GOT3 (cell line): ENCODE measurements at regions not wholly inside any gene's neighbourhood (a gene's known extent, or its start where the extent isn't known, plus 50 kb on each side); places are given as distances from the start of the nearest gene placed in this dataset.
"Not testable (repeated sequence)": the region's sequence is repeated elsewhere in the genome, so short reads cannot be mapped to it uniquely, and the experiment has no call there.

Experiments used
- DNase-seq: peaks from one replicate; lab custom pipeline; 2025; ENCODE audit warnings: mixed read lengths; lab: John Stamatoyannopoulos, UW

DNA sequence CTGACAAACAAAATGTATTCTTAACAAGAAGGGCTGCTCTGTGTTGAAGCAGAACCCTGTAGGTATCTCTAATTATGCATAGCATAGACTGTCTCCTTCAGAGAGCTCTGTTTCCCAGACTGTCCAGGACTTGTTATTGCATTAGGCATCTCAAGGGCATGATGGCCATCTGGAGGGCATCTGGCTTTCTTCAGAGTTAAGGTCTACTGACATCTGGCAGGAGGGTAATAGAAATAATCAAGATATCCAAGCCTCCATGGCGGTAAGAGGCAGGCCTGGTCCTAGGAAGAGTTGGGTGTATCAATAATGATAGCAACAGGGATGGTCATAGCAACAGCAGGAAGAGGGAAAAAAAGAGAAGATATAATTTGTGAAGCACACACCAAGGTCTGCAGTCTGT is 161.2 kb downstream of the TTC8 start:
- DNase-seq: no peak

GRCh38 chr14:88986146-88986841 is 161.8 kb downstream of the TTC8 start:
- no peak for DNase-seq

GRCh38 chr14:88986908-88987307 is 162.5 kb downstream of the TTC8 start:
- DNase-seq: not testable (repeated sequence)

DNA sequence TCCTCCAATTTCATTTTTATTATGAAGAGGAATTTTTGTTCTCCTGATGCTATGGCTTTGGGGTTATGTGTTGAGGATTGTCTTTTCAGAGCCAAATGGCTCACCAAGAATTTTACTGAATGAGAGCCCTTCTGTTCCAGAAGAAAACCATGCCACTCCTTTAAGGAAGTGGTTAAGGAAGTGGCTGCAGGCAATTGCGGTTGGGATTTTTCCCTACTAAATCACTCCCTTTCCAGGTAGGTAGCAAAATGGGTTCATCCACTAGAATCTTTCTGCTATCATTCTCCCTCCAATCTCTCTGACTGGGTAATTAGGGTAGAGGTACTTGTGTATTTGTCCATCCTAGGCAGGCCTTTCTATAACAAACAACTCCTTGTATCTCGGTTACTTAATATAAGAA is 163.1 kb downstream of the TTC8 start:
- DNase-seq: no peak

DNA sequence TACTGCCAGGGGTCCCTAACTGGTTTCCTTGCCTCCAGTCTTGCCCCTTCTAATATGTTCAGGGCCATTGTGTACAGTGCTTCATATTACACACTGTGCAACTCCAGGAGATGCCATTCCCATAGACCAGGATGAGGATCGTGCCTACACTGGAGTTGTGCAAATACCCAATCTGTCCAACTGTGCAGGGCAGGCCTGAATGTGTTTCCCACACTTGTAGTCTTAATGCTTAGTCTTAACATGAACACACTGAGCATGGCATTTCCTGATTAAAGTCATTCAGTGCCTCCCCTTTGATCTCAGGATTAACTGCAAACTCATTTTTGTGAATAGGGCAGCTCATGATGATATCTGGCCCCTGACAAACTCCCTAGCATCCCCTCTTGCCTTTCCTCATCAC is 165.5 kb downstream of the TTC8 start:
- no peak for DNase-seq

- DNase-seq: no peak
These were observed 166.4 kb downstream of the TTC8 start for GRCh38 chr14:88990856-88991255.

DNA sequence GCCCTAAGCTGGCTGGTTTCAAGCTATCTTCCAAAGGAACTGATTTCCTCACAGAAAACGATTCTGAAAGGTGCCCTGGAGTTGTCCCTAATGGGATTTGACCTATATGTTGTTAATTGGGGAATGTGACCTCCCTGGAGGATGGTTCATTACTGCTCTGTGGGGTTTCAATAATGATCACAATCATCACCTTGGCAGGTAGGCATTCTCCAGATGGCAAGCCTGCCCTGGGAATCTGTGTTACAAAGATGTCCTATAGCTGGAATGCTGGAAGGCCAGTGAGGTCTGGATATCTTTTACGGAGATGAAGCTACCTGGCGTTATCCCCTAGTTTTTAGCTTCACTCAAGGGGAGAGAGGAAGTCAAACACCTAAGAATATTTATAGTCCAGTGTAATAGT is 167.6 kb downstream of the TTC8 start:
- DNase-seq: no peak

- no peak for DNase-seq
These were observed 169.5 kb downstream of the TTC8 start for GRCh38 chr14:88993946-88994345.

DNA sequence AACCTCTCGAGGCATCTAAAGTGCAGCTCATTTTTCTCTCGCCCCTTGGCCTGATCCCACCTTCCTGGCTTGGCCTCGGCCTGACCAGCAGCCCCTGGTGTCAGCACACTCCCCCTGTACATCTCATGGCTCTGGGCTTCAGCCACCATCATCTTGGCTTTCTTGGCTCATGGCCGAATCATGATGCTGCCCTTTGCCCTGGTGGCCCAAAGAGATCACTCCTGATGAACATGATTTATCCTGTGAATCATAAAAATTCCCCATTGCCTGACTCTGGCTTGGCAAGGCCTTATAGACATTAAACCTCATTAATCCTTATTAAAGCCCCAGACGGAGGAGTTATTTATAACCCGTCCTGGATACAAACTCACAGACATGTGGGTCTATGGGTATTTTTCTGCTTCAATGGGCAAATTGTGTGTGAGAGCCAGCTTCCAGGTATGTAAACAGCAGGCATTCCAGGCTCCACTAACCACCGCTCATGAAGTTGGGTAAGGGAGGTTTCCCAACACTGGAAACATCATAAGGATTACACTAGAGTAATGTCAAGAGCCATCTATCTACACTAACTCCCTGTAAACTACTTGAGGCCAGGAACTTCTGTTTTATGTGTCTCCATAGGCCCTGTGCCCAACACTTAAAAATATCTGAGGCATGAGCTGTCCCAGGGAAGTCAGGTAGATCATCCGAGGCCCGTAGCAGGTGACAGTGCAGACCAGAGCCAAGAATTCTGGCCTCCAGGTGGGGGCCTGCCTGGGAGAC is 171.2 kb downstream of the TTC8 start:
- no peak for DNase-seq

- no peak for DNase-seq
These were observed 173.6 kb downstream of the TTC8 start for GRCh38 chr14:88998027-88998426.

- no peak for DNase-seq
These were observed 174.7 kb downstream of the TTC8 start for GRCh38 chr14:88999137-88999536.

GRCh38 chr14:89000007-89000942 is 175.8 kb downstream of the TTC8 start:
- peak; percentile 3 for DNase-seq

DNA sequence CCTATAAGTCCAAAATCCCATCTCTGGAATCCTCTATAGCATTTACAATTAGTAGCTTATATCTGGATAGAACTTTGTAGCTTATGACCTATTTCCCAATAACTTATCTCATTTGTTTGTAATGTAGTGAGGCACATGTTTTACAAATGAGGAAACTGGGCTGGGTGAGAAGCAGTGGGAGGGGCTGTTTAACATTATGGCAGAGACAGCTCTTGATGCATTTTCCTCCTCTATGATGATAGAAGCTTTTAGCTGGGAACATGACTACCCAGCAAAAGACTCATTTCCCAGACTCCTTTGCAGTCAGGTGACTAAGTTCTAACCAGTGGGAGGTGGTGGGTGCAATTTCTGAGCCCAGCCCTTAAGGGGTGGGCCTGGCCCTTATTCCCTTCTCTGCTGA is 179.7 kb downstream of the TTC8 start:
- no peak for DNase-seq

DNA sequence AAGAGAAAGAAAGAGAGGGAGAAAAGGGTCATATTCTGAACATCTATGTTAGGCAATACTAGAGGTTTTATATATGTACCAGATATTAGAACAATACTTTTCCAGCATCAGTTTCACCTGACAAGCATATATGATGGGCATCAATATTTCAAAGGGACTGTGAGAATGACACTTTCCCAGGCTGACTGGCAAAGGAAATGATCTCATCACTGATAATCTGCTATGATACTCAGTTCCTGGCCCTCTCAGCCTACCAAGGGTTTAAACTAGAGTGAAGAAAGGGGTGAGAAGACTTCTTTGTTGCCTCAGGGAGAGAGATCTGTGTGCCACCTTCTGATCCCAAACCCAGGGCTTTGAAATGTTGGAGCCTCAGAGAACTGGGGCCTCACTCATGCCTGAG is 183.5 kb downstream of the TTC8 start:
- no peak for DNase-seq

- DNase-seq: no peak
These were observed 187.2 kb downstream of the TTC8 start for GRCh38 chr14:89011355-89012281.

GRCh38 chr14:89012282-89013097 is 188.0 kb downstream of the TTC8 start:
- DNase-seq: no peak

GRCh38 chr14:89013098-89013504 is 188.7 kb downstream of the TTC8 start:
- DNase-seq: no peak

DNA sequence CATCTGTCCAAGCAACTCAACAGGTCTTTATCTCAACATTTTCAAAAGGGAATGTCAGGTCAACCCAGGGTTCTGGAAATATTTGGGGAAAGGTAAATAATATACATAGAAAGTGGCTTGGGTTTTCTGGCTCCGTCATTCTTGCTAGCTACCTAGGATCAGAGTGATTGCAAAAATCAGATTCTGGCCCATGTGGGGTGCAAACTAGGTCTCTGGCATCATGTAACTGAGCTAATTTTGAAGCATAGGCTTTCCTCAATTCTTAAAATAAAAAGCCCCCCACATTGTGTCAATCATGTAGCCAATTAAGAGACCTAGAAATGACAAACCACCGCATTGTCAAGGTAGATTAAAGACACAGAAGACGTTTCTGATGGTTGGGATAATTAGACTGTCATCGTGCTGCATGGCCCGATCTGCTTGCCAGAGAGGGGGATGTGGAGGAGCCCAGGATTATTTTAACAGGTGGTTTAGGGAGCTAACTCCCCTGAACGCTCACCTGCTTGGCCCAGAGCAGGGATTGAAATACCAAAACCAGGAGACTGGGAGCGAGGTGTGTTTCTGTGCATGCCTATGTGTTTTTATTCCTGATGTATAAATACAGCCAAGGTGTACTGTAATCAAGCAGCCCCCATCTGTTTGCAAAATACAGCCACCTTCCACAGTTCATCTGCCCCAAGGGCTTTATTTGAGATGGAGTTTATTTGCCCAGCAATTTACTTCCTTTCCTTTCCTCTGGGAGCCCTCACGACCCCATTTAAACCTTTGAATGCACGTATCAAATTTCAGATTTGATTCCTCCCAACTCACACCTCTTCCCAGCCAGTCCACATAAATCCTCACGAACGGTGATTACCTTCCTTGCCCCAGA is 189.5 kb downstream of the TTC8 start:
- no peak for DNase-seq

GRCh38 chr14:89014569-89014850 is 190.1 kb downstream of the TTC8 start:
- no peak for DNase-seq

- no peak for DNase-seq
These were observed 190.6 kb downstream of the TTC8 start for GRCh38 chr14:89015016-89015415.
